ENCODE measurements at regions not wholly inside any gene's neighbourhood (a gene's known extent, or its start where the extent isn't known, plus 50 kb on each side); places are given as distances from the start of the nearest gene placed in this dataset.
A peak's percentile ranks its signal among the peaks of the same experiment; 100 is the strongest.

DNA sequence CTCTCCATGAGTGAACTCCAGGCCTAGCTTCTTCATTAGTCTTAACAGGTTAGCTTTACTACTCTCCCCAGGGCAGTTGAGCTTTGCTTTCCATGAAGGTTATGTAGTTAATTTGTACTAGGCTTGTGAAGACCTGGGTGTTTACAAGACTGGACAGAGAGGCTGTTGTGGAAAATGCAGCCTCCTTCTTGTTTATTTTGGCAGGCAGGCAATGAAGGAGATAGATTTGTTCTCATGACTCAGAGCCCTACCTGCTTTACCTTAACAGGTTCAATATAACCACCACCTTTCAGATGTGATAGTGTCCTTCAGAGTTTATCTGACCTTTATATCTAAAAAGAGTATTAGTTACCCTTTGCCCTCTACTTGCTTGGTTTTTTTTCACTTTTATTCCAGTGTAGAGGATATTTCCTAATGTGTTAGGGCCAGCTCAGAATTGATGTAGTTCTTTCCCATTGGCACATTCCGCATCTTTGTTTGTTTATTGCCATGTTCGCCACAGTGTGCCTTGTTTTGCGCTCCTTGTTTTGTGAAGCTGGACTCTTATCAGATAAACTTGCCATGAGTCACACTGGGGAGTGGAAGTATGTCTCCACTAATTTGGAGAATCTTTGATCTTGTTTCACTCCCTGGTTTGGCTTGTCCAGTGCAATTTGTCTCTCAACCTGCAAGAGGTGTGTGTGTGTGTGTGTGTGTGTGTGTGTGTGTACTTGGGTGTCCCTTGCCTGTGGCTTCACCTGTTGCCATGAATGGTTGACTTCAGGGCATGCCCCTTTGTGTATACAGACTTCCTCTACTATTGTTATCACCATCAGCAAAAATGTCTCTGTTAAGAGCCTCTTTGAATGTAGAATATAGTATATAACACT is 87.4 kb upstream of the MACF1 start:
- Histone ChIP-seq H3K4me1 (peaks cover 0 to 50% (median 6%) of the 10 kb centered on the region in 4 donors), H3K27ac (peak overlapping the region in 2 of 3 donors; percentile 55 to 65), H3K9me3 (no peaks in the 10 kb centered on the region), H3K36me3 (peaks cover 0 to 5% (median 0%) of the 10 kb centered on the region in 4 donors), H3K27me3 (no peaks in the 10 kb centered on the region), H3K4me3 (no peak overlapping the region)
- 31% methylated on average over 3 of the region's 3 CpGs for WGBS (ENCODE audit: insufficient coverage, low coverage, low lambda C conversion rate, missing lambda C conversion rate)
- intact Hi-C loops (cut with DNase I), result loop anchor here in 1 of 2 donors (10.0 kb wide), 1 partner anchor 48 kb away; no protein-coding TSS in a partner anchor
- no peak for TF ChIP-seq POLR2A (IDR thresholded peaks at IDR 0.05)
- TF ChIP-seq, protein P1, sequence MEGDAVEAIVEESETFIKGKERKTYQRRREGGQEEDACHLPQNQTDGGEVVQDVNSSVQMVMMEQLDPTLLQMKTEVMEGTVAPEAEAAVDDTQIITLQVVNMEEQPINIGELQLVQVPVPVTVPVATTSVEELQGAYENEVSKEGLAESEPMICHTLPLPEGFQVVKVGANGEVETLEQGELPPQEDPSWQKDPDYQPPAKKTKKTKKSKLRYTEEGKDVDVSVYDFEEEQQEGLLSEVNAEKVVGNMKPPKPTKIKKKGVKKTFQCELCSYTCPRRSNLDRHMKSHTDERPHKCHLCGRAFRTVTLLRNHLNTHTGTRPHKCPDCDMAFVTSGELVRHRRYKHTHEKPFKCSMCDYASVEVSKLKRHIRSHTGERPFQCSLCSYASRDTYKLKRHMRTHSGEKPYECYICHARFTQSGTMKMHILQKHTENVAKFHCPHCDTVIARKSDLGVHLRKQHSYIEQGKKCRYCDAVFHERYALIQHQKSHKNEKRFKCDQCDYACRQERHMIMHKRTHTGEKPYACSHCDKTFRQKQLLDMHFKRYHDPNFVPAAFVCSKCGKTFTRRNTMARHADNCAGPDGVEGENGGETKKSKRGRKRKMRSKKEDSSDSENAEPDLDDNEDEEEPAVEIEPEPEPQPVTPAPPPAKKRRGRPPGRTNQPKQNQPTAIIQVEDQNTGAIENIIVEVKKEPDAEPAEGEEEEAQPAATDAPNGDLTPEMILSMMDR (IDR thresholded peaks at IDR 0.05), result no peak
- ATAC-seq (peak; percentile 78 to 88 (median 79)), DNase-seq (no peak)

DNA sequence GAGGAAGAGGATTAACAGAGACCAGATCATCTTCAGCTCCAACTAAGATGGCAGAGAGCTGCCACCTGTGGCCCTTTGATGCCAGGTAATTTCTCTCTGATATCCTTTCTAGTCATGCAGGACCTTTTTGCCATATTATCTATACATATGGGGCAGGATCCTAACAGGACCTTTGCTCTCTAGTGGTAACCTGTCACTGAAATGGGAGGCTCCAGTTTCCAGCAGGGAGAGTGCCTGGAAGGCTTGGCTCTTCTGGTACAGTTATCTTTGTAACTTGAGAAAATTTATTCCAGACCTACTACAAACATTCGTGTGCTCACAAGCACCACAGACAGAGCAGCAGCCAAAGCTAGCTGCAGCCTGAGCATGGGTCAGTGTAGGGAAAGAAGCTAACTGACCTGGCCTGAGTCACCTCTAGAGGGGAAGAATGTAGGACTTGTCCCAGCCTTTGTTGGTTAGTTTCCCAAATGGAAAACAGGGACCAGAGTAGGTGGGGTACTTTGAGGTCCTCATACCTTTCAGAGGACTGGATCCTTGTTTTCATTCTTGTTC is 86.5 kb upstream of the MACF1 start:
- intact Hi-C loops (cut with DNase I), result loop anchor here in 1 of 2 donors (10.0 kb wide), 1 partner anchor 47 kb away; no protein-coding TSS in a partner anchor
- DNase-seq, result no peak

DNA sequence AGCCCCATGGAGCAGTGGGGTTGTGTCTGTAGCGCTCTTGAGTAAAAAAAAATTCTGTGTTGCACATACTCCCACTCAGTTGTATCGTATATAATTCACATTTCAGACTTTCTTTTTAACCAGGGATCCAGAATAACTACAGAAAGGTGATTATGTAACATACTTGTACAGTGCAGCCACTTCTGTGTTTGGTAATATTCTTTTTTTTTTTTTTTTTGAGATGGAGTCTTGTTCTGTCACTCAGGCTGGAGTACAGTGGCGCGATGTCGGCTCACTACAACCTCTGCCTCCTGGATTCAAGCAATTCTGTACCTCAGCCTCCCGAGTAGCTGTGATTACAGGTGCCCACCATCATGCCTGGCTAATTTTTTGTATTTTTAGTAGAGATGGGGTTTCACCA is 82.4 kb upstream of the MACF1 start:
- H3K4me1 ChIP-seq, result peaks cover 0 to 15% (median 1%) of the 10 kb centered on the region in 4 donors
- no peak overlapping the region for H3K4me3 ChIP-seq
- no peak for ATAC-seq
- intact Hi-C loops (cut with DNase I), result no loop called here
- WGBS (ENCODE audit: insufficient coverage, low coverage, low lambda C conversion rate, missing lambda C conversion rate), result 84% methylated on average over 6 of the region's 6 CpGs
- H3K36me3 ChIP-seq, result peaks cover 0 to 11% (median 0%) of the 10 kb centered on the region in 4 donors
- H3K9me3 ChIP-seq, result no peaks in the 10 kb centered on the region
- TF ChIP-seq, protein P1 (IDR thresholded peaks at IDR 0.05), result no peak
- TF ChIP-seq POLR2A (IDR thresholded peaks at IDR 0.05), result no peak
- no peak for DNase-seq
- H3K27ac ChIP-seq, result no peak overlapping the region
- no peaks in the 10 kb centered on the region for H3K27me3 ChIP-seq

More for the DNA sequence above, 86.5 kb upstream of the MACF1 start:
- Histone ChIP-seq H3K9me3 (no peaks in the 10 kb centered on the region), H3K27ac (peak overlapping the region in 1 of 3 donors; percentile 65), H3K36me3 (peaks cover 0 to 5% (median 0%) of the 10 kb centered on the region in 4 donors), H3K4me1 (peaks cover 0 to 47% (median 6%) of the 10 kb centered on the region in 4 donors), H3K27me3 (no peaks in the 10 kb centered on the region), H3K4me3 (no peak overlapping the region)
- TF ChIP-seq POLR2A (IDR thresholded peaks at IDR 0.05), result no peak
- TF ChIP-seq, protein P1 (IDR thresholded peaks at IDR 0.05), result no peak
- WGBS (ENCODE audit: insufficient coverage, low coverage, low lambda C conversion rate, missing lambda C conversion rate), result 58% methylated on average over 1 of the region's 1 CpG
- ATAC-seq, result peak in 2 of 4 donors; percentile 12

DNA sequence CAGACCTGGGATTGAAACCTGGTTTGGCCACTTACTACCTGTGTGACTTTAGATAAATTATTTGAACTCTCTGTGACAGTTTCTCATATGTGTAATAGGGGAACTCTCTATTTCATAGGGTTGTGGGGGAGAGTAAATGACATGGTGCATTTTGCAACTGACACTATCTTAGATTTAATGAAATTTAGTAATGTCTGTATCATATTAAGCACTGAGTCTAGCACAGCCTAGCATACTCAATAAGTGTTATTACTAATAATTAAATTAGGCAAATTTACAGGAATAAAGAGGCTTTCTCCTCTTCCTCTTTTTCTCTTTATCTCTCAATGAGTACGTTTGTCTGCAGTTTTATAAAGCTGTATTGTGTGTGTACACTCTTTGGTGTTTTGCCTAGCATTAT is 80.2 kb upstream of the MACF1 start:
- Histone ChIP-seq H3K27ac (no peak overlapping the region), H3K9me3 (no peaks in the 10 kb centered on the region), H3K27me3 (no peaks in the 10 kb centered on the region), H3K4me1 (peaks cover 0 to 18% (median 0%) of the 10 kb centered on the region in 4 donors), H3K4me3 (no peak overlapping the region), H3K36me3 (peaks cover 0 to 11% (median 0%) of the 10 kb centered on the region in 4 donors)
- ATAC-seq (no peak), DNase-seq (no peak)
- TF ChIP-seq, protein P1 (IDR thresholded peaks at IDR 0.05), result no peak
- TF ChIP-seq POLR2A (IDR thresholded peaks at IDR 0.05), result no peak
- intact Hi-C loops (cut with DNase I), result no loop called here
- 64% methylated on average over 1 of the region's 1 CpG for WGBS (ENCODE audit: insufficient coverage, low coverage, low lambda C conversion rate, missing lambda C conversion rate)

Measured in right lobe of liver (tissue), 6 donors.